ENCODE measurements at regions not wholly inside any gene's neighbourhood (a gene's known extent, or its start where the extent isn't known, plus 50 kb on each side); places are given as distances from the start of the nearest gene placed in this dataset.
"Not testable (repeated sequence)": the region's sequence is repeated elsewhere in the genome, so short reads cannot be mapped to it uniquely, and the experiment has no call there.

DNA sequence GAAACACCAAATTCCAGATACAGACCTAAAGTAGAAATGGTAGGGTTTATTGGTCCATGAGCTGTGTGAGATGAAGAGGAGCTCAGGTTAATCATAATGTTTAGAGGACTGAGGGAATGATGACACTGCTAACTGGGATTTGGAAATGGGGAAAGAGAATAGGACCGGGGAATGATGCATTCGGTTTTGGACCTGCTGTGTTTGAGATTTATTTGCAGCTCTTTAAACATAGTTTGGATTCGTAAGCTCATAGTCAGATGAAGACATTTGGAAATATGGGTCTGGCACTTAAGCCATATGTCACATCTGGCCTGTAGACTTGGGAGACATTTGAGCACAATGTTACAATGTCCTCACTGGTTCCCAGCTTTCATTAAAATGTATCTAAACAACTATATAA is 127.9 kb upstream of the DUSP10 start:
- no peak overlapping the region for H3K4me3 ChIP-seq (ENCODE audit: low read depth, low read length)
- H3K27ac ChIP-seq (ENCODE audit: low read depth, low read length) = no peak overlapping the region
- H3K9me3 ChIP-seq (ENCODE audit: control insufficient read depth, insufficient read depth, low read length) = no peaks in the 10 kb centered on the region
- no peaks in the 10 kb centered on the region for H3K36me3 ChIP-seq (ENCODE audit: control insufficient read depth, insufficient read depth, low read length)
- H3K27me3 ChIP-seq (ENCODE audit: control insufficient read depth, insufficient read depth, low read length) = no peaks in the 10 kb centered on the region
- H3K4me1 ChIP-seq (ENCODE audit: control insufficient read depth, insufficient read depth, low read length) = no peaks in the 10 kb centered on the region
- 95% methylated on average over 3 of the region's 3 CpGs for WGBS (ENCODE audit: insufficient coverage)
- DNase-seq (ENCODE audit: low read depth in 4 of 6, low spot score in 6 of 6) = no peak

DNA sequence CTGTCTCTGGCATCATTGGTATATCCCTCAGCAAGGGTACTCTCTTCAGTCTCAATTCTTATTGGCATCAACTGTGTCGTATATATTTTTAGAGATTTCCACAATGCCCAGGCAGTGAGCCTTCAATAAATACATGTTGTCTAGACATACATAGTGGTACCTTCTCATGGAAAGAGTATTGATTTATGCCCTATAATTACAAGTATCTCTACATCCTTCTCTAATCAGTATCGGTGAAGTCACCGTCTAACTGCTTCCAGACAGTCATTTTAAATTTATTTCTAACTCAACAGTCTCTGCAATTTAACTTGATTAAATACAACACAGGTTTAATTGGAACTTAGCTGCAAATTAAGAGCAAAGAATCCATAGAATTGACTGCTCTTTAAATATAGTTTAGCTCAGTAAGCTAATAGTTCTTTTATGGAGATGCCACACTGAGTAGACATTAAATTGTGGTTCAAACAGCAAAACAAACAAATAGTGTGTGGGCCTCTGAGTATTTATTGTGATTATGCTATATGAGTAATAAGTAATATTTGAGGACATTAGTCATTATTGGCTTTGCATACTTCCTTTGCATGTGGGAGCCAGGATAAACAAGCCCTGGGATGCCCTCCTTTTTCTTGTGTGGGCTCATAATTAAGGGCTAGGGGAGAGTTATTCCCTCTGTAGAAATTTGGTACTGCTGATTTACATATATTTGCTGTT is 126.9 kb upstream of the DUSP10 start:
- Histone ChIP-seq H3K27ac (ENCODE audit: low read depth, low read length) (no peak overlapping the region), H3K4me1 (ENCODE audit: control insufficient read depth, insufficient read depth, low read length) (no peaks in the 10 kb centered on the region), H3K36me3 (ENCODE audit: control insufficient read depth, insufficient read depth, low read length) (no peaks in the 10 kb centered on the region), H3K9me3 (ENCODE audit: control insufficient read depth, insufficient read depth, low read length) (no peaks in the 10 kb centered on the region), H3K27me3 (ENCODE audit: control insufficient read depth, insufficient read depth, low read length) (no peaks in the 10 kb centered on the region), H3K4me3 (ENCODE audit: low read depth, low read length) (no peak overlapping the region)
- WGBS (ENCODE audit: insufficient coverage) = no CpG with 5 or more reads among the region's 3 CpGs
- peak in 1 of 6 donors; percentile 56 for DNase-seq (ENCODE audit: low read depth in 4 of 6, low spot score in 6 of 6)

DNA sequence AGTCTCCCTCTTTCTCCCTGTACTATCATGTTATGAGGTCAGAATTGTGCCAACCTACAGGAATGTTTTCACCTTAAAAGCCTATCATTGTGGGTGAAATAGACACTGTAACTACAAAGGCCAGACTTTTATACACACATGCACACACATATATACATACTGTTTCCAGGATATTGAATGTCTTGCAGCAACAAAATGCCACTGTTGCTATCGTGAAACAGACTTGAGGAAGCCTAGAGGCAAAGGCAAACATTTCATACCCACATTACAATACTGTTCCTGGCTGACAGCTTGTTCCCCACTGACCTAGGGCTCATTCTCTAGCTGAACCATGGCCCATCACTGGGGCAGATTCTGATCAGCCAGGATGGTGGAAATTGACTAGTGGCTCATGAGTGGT is 125.1 kb upstream of the DUSP10 start:
- no peak for DNase-seq (ENCODE audit: low read depth in 4 of 6, low spot score in 6 of 6)
- Histone ChIP-seq H3K4me1 (ENCODE audit: control insufficient read depth, insufficient read depth, low read length) (no peaks in the 10 kb centered on the region), H3K4me3 (ENCODE audit: low read depth, low read length) (no peak overlapping the region), H3K27me3 (ENCODE audit: control insufficient read depth, insufficient read depth, low read length) (no peaks in the 10 kb centered on the region), H3K36me3 (ENCODE audit: control insufficient read depth, insufficient read depth, low read length) (no peaks in the 10 kb centered on the region), H3K9me3 (ENCODE audit: control insufficient read depth, insufficient read depth, low read length) (no peaks in the 10 kb centered on the region), H3K27ac (ENCODE audit: low read depth, low read length) (no peak overlapping the region)
- 60% methylated on average over 1 of the region's 1 CpG for WGBS (ENCODE audit: insufficient coverage)

DNA sequence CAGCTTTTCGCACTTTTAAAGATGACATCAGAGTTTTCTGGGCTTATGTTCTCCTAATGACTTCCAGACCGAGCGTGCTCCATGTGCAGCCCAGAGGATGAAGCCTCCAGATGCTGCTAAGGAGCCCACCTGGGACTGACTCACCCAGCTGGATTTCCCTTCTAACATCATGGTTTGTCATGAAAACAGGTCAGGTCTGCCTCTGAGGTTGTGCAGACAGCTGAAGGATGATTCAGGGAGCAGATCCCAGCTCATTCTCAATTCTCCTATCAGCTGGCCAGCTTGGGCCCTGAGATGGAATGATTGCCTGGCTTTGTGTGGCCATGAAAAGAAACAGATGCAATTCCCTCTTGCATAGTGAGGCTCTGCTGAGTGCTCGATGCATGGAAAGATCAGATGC is 123.9 kb upstream of the DUSP10 start:
- no peaks in the 10 kb centered on the region for H3K9me3 ChIP-seq (ENCODE audit: control insufficient read depth, insufficient read depth, low read length)
- H3K4me1 ChIP-seq (ENCODE audit: control insufficient read depth, insufficient read depth, low read length) = no peaks in the 10 kb centered on the region
- H3K27ac ChIP-seq (ENCODE audit: low read depth, low read length) = no peak overlapping the region
- H3K36me3 ChIP-seq (ENCODE audit: control insufficient read depth, insufficient read depth, low read length) = no peaks in the 10 kb centered on the region
- no peak overlapping the region for H3K4me3 ChIP-seq (ENCODE audit: low read depth, low read length)
- DNase-seq (ENCODE audit: low read depth in 4 of 6, low spot score in 6 of 6) = peak in 1 of 6 donors; percentile 13
- 83% methylated on average over 3 of the region's 4 CpGs for WGBS (ENCODE audit: insufficient coverage)
- H3K27me3 ChIP-seq (ENCODE audit: control insufficient read depth, insufficient read depth, low read length) = no peaks in the 10 kb centered on the region

DNA sequence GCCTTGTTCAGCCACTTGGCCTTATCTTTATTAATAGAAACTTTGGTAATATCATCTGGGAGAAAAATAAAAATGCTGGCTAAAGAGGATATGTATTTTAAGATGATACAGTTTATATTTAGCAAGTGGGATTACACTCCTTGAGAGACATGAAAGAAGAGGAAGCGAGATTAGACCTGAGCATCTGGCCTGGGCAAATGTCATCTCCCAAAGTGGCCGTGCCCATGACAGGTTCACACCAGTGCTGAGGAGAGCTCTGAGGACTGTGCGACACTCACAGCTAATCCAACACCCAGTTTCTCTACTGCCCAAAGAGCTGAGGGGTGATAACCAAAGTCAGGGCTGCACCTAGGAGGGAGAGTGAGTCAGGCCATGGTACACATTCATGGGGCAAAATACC is 121.7 kb upstream of the DUSP10 start:
- no peaks in the 10 kb centered on the region for H3K27me3 ChIP-seq (ENCODE audit: control insufficient read depth, insufficient read depth, low read length)
- H3K4me3 ChIP-seq (ENCODE audit: low read depth, low read length) = no peak overlapping the region
- no peak overlapping the region for H3K27ac ChIP-seq (ENCODE audit: low read depth, low read length)
- no peaks in the 10 kb centered on the region for H3K4me1 ChIP-seq (ENCODE audit: control insufficient read depth, insufficient read depth, low read length)
- DNase-seq (ENCODE audit: low read depth in 4 of 6, low spot score in 6 of 6) = no peak
- no peaks in the 10 kb centered on the region for H3K9me3 ChIP-seq (ENCODE audit: control insufficient read depth, insufficient read depth, low read length)
- WGBS (ENCODE audit: insufficient coverage) = 94% methylated on average over 2 of the region's 3 CpGs
- no peaks in the 10 kb centered on the region for H3K36me3 ChIP-seq (ENCODE audit: control insufficient read depth, insufficient read depth, low read length)

DNA sequence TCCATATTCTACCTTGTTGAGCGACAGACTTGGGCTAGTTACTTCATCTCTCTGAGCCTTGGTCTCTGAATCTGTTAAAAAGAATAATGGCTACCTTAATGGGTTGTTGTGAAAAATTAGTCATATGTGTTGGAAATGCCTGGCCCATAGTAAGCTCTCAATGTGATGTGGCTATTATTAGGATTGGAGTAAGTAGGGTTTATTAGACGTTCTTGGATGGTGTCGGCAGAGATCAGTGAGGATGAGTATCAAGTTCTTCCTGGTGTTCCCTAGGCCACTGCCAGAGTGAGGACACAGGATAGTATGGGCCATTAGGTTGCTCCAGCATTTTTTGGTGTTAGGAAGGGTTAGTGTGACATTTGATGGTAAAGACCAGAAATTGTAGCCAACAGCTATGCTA is 121.1 kb upstream of the DUSP10 start:
- DNase-seq (ENCODE audit: low read depth in 4 of 6, low spot score in 6 of 6) = no peak
- WGBS (ENCODE audit: insufficient coverage) = 97% methylated on average over 3 of the region's 3 CpGs
- no peaks in the 10 kb centered on the region for H3K27me3 ChIP-seq (ENCODE audit: control insufficient read depth, insufficient read depth, low read length)

DNA sequence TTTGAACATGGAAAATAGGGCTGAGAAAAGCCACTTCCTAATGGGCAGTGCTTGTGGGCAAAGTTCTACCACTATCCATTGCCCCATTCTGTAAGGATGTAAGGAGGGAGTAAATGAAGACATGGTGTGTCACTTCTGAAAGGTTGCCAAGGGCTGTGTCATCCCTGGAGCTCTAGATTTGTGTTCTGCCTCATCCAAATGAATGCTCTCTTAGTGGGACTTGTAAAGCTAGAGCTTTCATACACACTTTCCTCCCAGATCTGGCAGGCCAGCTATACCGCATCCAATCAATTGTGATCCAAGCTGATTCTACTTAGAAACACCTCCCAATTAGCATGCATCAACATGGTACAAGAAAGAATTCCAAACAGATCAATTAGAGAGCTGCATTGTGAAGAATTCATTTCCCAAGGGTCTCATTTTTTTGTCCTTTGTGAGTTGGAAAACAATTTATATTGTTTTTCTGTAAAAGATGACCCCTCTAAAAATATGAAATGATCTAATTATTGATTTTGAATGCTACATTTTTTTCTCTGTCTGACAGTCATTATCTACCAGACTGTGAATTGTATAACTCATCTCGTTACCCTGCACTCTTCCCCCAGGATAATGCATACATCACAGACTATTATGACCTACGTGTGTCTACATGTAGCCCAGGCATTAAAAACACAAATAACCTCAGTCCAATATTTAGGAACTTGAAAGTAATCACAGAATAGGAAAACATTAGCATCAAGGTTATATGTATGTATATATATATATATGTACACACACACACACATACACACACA is 117.1 kb upstream of the DUSP10 start:
- Histone ChIP-seq H3K27ac (ENCODE audit: low read depth, low read length) (no peak overlapping the region), H3K4me3 (ENCODE audit: low read depth, low read length) (no peak overlapping the region), H3K9me3 (ENCODE audit: control insufficient read depth, insufficient read depth, low read length) (no peaks in the 10 kb centered on the region), H3K4me1 (ENCODE audit: control insufficient read depth, insufficient read depth, low read length) (no peaks in the 10 kb centered on the region), H3K27me3 (ENCODE audit: control insufficient read depth, insufficient read depth, low read length) (no peaks in the 10 kb centered on the region), H3K36me3 (ENCODE audit: control insufficient read depth, insufficient read depth, low read length) (no peaks in the 10 kb centered on the region)
- DNase-seq (ENCODE audit: low read depth in 4 of 6, low spot score in 6 of 6) = peak in 2 of 6 donors; percentile 18 to 67
- 54% methylated on average over 2 of the region's 3 CpGs for WGBS (ENCODE audit: insufficient coverage)

More for the DNA sequence above, 121.1 kb upstream of the DUSP10 start:
- Histone ChIP-seq H3K4me3 (ENCODE audit: low read depth, low read length) (no peak overlapping the region), H3K9me3 (ENCODE audit: control insufficient read depth, insufficient read depth, low read length) (no peaks in the 10 kb centered on the region), H3K27ac (ENCODE audit: low read depth, low read length) (no peak overlapping the region), H3K4me1 (ENCODE audit: control insufficient read depth, insufficient read depth, low read length) (no peaks in the 10 kb centered on the region), H3K36me3 (ENCODE audit: control insufficient read depth, insufficient read depth, low read length) (no peaks in the 10 kb centered on the region)

DNA sequence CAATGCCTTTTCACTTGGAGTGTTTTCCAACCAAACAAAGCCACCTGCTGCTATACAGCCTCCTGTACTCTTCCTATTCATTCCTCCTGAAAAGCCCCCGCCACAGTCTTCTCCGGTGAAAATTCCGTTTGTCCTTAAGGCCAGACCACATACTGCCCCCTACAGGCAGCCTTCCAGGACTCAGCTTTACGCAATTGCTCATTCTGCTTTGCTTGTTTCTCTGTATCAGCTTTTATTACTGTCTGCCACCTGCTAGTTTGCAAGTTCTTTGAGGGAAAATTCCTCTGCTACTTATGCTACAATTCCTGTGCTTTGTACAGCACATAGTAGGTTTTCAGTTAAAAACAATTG is 115.2 kb upstream of the DUSP10 start:
- not testable (repeated sequence) for DNase-seq (ENCODE audit: low read depth in 4 of 6, low spot score in 6 of 6); H3K9me3 ChIP-seq (ENCODE audit: control insufficient read depth, insufficient read depth, low read length); H3K27ac ChIP-seq (ENCODE audit: low read depth, low read length); H3K36me3 ChIP-seq (ENCODE audit: control insufficient read depth, insufficient read depth, low read length); H3K4me1 ChIP-seq (ENCODE audit: control insufficient read depth, insufficient read depth, low read length); H3K4me3 ChIP-seq (ENCODE audit: low read depth, low read length); H3K27me3 ChIP-seq (ENCODE audit: control insufficient read depth, insufficient read depth, low read length)
- no CpG with 5 or more reads among the region's 4 CpGs for WGBS (ENCODE audit: insufficient coverage)

DNA sequence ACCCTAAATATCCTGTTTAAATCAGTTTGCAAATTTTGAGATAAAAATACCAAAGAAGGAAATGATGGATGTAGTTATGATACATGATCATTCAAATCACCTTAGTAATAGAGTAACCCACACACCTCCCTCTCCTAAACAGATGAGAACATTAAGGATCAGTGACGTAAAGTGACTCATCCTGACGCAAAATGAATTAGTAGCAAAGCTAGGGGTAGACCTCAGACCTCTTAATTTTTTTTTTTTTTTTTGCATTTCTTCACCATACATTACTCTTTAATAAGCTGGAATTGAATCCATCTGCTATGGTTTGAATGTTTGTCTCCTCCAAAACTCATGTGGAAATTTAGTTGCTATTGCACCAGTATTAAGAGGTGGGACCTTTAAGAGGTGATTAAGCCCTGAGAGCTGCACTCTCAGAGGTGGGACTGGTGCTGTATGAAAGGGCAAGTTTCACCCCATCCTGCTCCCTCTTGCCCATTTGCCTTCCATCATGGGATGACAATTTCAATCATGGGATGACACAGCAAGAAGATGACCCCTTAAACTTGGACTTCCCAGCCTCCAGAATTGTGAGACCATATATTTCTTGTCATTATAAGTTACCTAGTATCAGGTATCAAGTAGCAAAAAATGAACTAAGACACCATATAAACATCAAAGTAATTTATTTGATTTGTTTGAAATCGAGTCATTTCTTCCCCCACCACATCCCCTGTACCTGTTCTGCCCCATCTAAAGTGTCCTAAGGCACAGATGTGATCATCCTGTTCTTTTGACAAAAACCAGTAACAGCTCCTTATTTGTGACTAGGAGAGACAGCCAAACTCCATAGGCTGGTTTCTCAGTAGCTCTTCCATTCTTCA is 114.6 kb upstream of the DUSP10 start:
- Histone ChIP-seq H3K27me3 (ENCODE audit: control insufficient read depth, insufficient read depth, low read length) (no peaks in the 10 kb centered on the region), H3K4me3 (ENCODE audit: low read depth, low read length) (no peak overlapping the region), H3K27ac (ENCODE audit: low read depth, low read length) (no peak overlapping the region), H3K9me3 (ENCODE audit: control insufficient read depth, insufficient read depth, low read length) (no peaks in the 10 kb centered on the region), H3K4me1 (ENCODE audit: control insufficient read depth, insufficient read depth, low read length) (no peaks in the 10 kb centered on the region), H3K36me3 (ENCODE audit: control insufficient read depth, insufficient read depth, low read length) (no peaks in the 10 kb centered on the region)
- DNase-seq (ENCODE audit: low read depth in 4 of 6, low spot score in 6 of 6) = no peak
- no CpG with 5 or more reads among the region's 3 CpGs for WGBS (ENCODE audit: insufficient coverage)

All from spinal cord (tissue), 9 donors.